Fibroblast of lung (primary cell): ENCODE measurements at regions not wholly inside any gene's neighbourhood (a gene's known extent, or its start where the extent isn't known, plus 50 kb on each side); places are given as distances from the start of the nearest gene placed in this dataset.

Experiments used
- EZH2 ChIP-seq: IDR thresholded peaks from 2 replicates; pipeline ENCODE4 v1.5.1; 2012; ENCODE audit warnings: low read length, control low read depth, mild to moderate bottlenecking; ENCODE audit errors: missing control alignments
- TF ChIP-seq, protein P1 (sequence below), 2 donors: IDR thresholded peaks in 1 of 2; conservative IDR thresholded peaks in 1 of 2; 1 replicate in 1 of 2; 2 replicates in 1 of 2; pipeline ENCODE4 v1.5.1; 2011 to 2012; ENCODE audit warnings: low read length in 2 of 2, control low read depth in 1 of 2, inconsistent platforms in 1 of 2, low read depth in 1 of 2, mild to moderate bottlenecking in 1 of 2

DNA sequence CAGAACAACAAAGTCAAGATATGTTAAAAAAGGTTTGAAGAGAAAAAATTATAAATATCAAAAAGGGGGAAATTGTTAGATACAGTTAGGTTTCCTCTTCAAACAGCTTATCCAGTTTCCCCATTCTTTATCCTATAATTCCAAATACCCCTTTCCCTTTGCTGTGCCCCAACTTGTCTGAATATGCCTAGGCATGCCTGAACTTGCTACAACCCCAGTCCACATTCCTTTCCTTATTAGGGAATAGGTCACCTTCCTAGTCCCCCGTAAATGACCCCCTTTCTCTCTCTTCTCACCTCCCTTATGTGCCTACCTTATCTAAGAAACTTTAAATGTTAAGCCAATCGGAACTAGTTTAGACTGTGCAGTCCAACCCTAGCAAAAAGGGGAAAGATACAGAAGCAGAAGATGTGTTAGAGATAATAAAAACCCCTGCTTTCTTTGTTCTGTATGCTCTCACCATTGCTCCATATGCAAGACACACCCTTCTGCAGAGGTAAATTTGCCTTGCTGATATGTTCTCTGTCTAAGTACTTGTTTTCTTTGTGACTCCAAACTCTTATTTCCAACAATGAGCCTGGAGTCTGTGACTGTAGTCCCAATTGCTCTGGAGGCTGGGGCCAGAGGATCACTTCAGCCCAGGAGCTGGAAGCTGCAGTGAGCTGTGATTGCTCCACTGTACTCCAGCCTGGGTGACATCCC is 810.1 kb downstream of the PLA2G4A start:
- no peak for TF ChIP-seq EZH2
- TF ChIP-seq, protein P1, sequence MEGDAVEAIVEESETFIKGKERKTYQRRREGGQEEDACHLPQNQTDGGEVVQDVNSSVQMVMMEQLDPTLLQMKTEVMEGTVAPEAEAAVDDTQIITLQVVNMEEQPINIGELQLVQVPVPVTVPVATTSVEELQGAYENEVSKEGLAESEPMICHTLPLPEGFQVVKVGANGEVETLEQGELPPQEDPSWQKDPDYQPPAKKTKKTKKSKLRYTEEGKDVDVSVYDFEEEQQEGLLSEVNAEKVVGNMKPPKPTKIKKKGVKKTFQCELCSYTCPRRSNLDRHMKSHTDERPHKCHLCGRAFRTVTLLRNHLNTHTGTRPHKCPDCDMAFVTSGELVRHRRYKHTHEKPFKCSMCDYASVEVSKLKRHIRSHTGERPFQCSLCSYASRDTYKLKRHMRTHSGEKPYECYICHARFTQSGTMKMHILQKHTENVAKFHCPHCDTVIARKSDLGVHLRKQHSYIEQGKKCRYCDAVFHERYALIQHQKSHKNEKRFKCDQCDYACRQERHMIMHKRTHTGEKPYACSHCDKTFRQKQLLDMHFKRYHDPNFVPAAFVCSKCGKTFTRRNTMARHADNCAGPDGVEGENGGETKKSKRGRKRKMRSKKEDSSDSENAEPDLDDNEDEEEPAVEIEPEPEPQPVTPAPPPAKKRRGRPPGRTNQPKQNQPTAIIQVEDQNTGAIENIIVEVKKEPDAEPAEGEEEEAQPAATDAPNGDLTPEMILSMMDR (conservative IDR thresholded peaks at IDR 0.05 in 1 of 2, IDR thresholded peaks at IDR 0.05 in 1 of 2; ENCODE audit: low read depth in 1 of 2, low read length in 2 of 2): no peak
